Mucosa of rectum (tissue), 2 donors: ENCODE measurements at regions not wholly inside any gene's neighbourhood (a gene's known extent, or its start where the extent isn't known, plus 50 kb on each side); places are given as distances from the start of the nearest gene placed in this dataset.

ENCODE experiments used
- H3K27ac ChIP-seq, 2 donors: one replicate each; pipeline ENCODE4 v1.7.0; 2013; ENCODE audit warnings: inconsistent platforms in 2 of 2, low read depth in 2 of 2, low read length in 2 of 2
- H3K27me3 ChIP-seq, 2 donors: one replicate each; pipeline ENCODE4 v1.7.0; 2013; ENCODE audit warnings: low read length in 2 of 2; ENCODE audit not compliant: control insufficient read depth in 2 of 2, insufficient read depth in 2 of 2
- H3K36me3 ChIP-seq, 2 donors: one replicate each; pipeline ENCODE4 v1.7.0; 2013; ENCODE audit warnings: low read length in 2 of 2; ENCODE audit not compliant: control insufficient read depth in 2 of 2, insufficient read depth in 2 of 2
- H3K4me1 ChIP-seq, 2 donors: one replicate each; pipeline ENCODE4 v1.7.0; 2013; ENCODE audit warnings: low read length in 2 of 2, mild to moderate bottlenecking in 1 of 2; ENCODE audit not compliant: control insufficient read depth in 2 of 2, insufficient read depth in 2 of 2
- H3K4me3 ChIP-seq, 2 donors: one replicate each; pipeline ENCODE4 v1.7.0; 2013; ENCODE audit warnings: low read length in 2 of 2
- H3K9ac ChIP-seq, 2 donors: one replicate each; pipeline ENCODE4 v1.7.0; 2013; ENCODE audit warnings: low read length in 2 of 2, low read depth in 1 of 2, mild to moderate bottlenecking in 1 of 2
- H3K9me3 ChIP-seq, 2 donors: one replicate each; pipeline ENCODE4 v1.7.0; 2013; ENCODE audit warnings: low read length in 2 of 2; ENCODE audit not compliant: control insufficient read depth in 2 of 2
- donor health status: healthy.
- donor health status: Normal muscosa, but diverticular disease.

DNA sequence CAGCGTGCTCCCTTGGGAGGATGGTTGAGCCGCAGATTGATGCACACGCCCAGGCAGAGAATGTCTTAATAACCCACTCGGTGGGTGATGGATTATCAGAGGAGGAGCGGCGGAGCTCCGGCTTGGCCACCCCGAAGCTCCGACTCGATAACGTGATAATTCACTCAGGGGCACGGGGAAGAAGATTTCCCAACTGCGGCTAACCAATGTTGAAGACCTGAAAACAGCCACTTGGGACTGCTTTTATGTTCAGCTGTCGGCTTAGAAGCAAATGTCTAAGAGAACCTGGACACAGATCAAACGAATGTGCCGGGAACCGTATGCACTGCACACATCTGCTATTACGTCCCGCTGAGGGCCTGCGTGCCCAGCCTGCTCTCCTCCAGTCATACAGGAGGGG lies 206.8 kb upstream of the CADM1 start:
- peaks cover 0 to 3% of the 10 kb centered on the region in 2 donors for H3K27me3 ChIP-seq
- H3K4me3 ChIP-seq, result no peak overlapping the region
- H3K36me3 ChIP-seq, result no peaks in the 10 kb centered on the region
- no peaks in the 10 kb centered on the region for H3K9me3 ChIP-seq
- H3K4me1 ChIP-seq, result no peaks in the 10 kb centered on the region
- no peak overlapping the region for H3K27ac ChIP-seq
- no peak overlapping the region for H3K9ac ChIP-seq

GRCh38 chr11:115710426-115710825 lies 206.2 kb upstream of the CADM1 start:
- no peak overlapping the region for H3K4me3 ChIP-seq
- no peaks in the 10 kb centered on the region for H3K9me3 ChIP-seq
- peaks cover 0 to 3% of the 10 kb centered on the region in 2 donors for H3K27me3 ChIP-seq
- H3K27ac ChIP-seq, result no peak overlapping the region
- no peak overlapping the region for H3K9ac ChIP-seq
- no peaks in the 10 kb centered on the region for H3K36me3 ChIP-seq
- no peaks in the 10 kb centered on the region for H3K4me1 ChIP-seq

DNA sequence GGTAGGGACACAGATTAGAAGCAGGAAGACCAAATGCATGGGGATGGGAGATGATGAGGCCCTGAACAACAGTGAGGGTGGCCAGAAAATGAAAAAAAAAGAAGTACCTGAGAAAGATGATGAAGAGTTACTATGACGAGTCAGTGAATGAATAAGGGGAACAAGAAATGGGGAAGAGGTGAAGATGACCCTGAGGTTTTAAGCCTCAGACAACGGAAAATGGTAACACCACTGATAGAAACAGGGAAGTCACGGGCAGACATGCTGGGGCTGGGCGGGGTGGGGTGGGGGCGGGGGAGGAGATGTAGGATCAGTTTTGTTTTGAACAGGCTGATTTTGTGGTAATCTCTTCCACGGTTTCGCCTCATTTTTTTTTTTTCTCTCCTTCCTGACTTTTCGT lies 205.1 kb upstream of the CADM1 start:
- H3K27me3 ChIP-seq, result no peaks in the 10 kb centered on the region
- no peaks in the 10 kb centered on the region for H3K9me3 ChIP-seq
- H3K9ac ChIP-seq, result no peak overlapping the region
- no peaks in the 10 kb centered on the region for H3K36me3 ChIP-seq
- H3K4me3 ChIP-seq, result no peak overlapping the region
- H3K4me1 ChIP-seq, result no peaks in the 10 kb centered on the region
- H3K27ac ChIP-seq, result no peak overlapping the region

- Histone ChIP-seq H3K27ac (no peak overlapping the region), H3K9me3 (no peaks in the 10 kb centered on the region), H3K36me3 (no peaks in the 10 kb centered on the region), H3K4me3 (no peak overlapping the region), H3K4me1 (no peaks in the 10 kb centered on the region), H3K9ac (no peak overlapping the region), H3K27me3 (no peaks in the 10 kb centered on the region)
Observed at GRCh38 chr11:115707180-115707905, 203.1 kb upstream of the CADM1 start.

DNA sequence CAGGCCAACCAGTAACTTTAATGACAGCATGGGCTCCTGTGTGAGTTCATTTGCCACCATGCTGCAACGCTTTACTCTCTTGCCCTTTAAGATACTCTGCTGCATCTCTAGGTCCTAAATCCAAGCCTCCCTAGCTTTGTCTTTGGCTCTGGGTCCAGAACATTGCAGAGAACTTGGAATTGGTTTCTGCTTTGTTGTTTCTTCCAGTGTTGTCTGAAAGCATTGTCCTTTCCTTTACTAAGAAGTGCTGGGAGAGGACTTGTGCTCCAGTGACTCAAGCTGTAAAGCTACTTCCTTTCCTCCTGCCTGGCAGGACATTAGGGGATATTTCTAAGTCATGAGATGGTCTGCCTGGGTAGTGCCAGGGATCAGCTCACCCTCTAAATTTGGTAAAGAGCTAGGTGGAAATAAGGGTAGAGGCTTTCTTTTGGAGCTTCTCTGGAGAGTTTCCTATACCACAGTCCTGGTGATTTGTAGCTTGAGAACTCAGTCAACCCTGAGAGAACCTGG lies 202.5 kb upstream of the CADM1 start:
- Histone ChIP-seq H3K9me3 (no peaks in the 10 kb centered on the region), H3K27ac (no peak overlapping the region), H3K36me3 (no peaks in the 10 kb centered on the region), H3K9ac (no peak overlapping the region), H3K4me1 (no peaks in the 10 kb centered on the region), H3K27me3 (no peaks in the 10 kb centered on the region), H3K4me3 (no peak overlapping the region)

DNA sequence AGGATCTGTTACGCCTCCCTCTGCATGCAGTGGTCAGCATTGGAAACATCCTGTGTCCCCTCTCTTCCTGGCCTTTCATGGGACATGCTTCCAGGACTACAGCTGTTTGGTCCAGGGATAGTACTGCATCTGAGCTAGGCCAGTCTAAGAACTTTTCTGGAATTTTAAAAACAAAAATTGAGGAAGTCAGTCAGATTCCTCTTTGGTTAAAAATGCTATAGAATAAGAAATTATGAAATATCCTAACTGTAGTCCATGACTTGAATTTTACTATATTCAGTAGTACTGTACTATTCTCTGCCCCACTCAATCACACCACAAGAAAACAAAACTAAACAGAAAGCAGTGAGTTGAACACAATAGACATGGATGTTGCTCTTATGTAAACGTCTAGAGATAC lies 201.0 kb upstream of the CADM1 start:
- no peak overlapping the region for H3K9ac ChIP-seq
- no peaks in the 10 kb centered on the region for H3K27me3 ChIP-seq
- no peaks in the 10 kb centered on the region for H3K36me3 ChIP-seq
- peaks cover 0 to 1% of the 10 kb centered on the region in 2 donors for H3K4me1 ChIP-seq
- H3K27ac ChIP-seq, result no peak overlapping the region
- H3K4me3 ChIP-seq, result no peak overlapping the region
- H3K9me3 ChIP-seq, result no peaks in the 10 kb centered on the region

GRCh38 chr11:115700981-115701875 lies 197.0 kb upstream of the CADM1 start:
- H3K4me1 ChIP-seq, result peaks cover 0 to 2% of the 10 kb centered on the region in 2 donors
- no peak overlapping the region for H3K4me3 ChIP-seq
- no peak overlapping the region for H3K27ac ChIP-seq
- no peaks in the 10 kb centered on the region for H3K36me3 ChIP-seq
- H3K9ac ChIP-seq, result no peak overlapping the region
- H3K9me3 ChIP-seq, result no peaks in the 10 kb centered on the region
- no peaks in the 10 kb centered on the region for H3K27me3 ChIP-seq

GRCh38 chr11:115700496-115700895 lies 196.3 kb upstream of the CADM1 start:
- no peak overlapping the region for H3K9ac ChIP-seq
- H3K27ac ChIP-seq, result no peak overlapping the region
- H3K36me3 ChIP-seq, result no peaks in the 10 kb centered on the region
- H3K9me3 ChIP-seq, result no peaks in the 10 kb centered on the region
- H3K27me3 ChIP-seq, result no peaks in the 10 kb centered on the region
- H3K4me1 ChIP-seq, result peaks cover 0 to 2% of the 10 kb centered on the region in 2 donors
- no peak overlapping the region for H3K4me3 ChIP-seq

DNA sequence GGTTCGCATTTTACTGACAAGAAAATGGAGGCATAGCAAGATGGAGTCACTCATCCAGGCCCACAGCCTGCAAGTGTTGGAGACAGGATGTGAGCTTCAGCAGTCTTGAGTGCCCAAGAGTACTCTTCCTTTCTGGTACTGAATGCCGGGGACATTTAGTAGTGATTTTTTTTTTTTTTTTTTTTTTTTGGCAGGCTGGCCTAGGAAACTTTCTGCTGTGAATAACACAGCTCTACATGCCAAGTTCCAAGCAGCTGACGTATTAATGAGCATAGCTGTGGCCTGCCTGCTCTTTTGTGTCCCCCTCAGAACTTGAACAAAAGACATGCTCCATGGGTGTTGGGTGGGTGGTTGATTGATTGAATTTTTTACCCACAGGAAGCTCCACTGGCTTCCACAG lies 195.5 kb upstream of the CADM1 start:
- Histone ChIP-seq H3K4me3 (no peak overlapping the region), H3K9ac (no peak overlapping the region), H3K9me3 (no peaks in the 10 kb centered on the region), H3K27ac (peak overlapping the region; percentile 23 to 39), H3K27me3 (no peaks in the 10 kb centered on the region), H3K4me1 (peaks cover 0 to 2% of the 10 kb centered on the region in 2 donors), H3K36me3 (no peaks in the 10 kb centered on the region)

DNA sequence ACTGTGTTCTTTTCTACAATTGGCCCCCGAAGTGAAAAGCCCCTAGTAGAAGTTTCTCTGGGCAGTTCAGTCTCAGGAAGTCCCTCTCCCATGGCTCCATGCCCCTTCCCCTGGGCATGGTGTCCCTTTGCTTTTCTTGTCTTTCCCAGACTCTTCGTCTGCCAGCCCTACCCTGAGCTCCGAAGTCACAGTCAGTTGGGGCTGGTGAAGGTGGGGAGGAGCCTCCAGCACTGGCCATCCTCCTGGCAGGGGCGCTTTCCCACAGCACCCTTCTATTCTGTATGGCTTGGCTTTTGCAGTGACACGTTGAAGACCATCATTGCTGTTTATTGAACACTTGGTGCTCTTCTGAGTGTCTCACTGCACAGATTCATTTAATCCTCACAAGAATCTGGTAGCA lies 195.1 kb upstream of the CADM1 start:
- Histone ChIP-seq H3K36me3 (no peaks in the 10 kb centered on the region), H3K27me3 (no peaks in the 10 kb centered on the region), H3K4me1 (peaks cover 0 to 2% of the 10 kb centered on the region in 2 donors), H3K27ac (peak overlapping the region; percentile 23 to 39), H3K9me3 (no peaks in the 10 kb centered on the region), H3K4me3 (no peak overlapping the region), H3K9ac (no peak overlapping the region)
